ENCODE measurements at regions not wholly inside any gene's neighbourhood (a gene's known extent, or its start where the extent isn't known, plus 50 kb on each side); places are given as distances from the start of the nearest gene placed in this dataset.

DNA sequence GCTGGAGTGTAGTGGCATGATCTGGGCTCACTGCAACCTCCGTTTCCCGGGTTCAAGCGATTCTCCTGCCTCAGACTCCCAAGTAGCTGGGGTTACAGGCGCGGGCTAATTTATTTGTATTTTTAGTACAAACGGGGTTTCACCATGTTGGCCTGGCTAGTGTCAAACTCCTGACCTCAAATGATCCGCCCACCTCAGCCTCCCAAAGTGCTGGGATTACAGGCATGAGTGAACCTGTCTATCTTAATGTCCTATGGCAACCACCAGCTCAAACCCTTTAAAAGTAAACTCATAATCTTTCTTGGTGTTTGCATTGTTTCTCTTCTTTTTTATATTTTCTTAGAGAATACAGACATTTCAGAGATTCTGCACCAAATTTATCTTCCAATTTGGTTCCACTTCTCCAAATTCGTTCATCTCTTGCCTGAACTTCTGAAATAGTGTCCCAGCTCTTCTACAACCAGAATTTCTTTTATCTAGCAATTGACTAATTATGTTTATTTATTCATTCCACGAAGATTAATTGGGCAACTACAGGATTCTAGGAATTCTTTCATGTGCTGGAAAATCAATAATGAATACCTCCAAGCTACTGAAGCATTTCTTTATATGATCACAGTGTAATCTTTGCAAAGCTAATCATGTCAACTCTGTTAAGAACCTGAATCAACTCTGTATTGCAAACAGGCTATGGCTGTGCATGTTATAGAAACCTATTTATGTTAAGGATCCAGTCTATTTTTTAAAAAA is 60.0 kb upstream of the TYRP1 start:
- Histone ChIP-seq H3K4me1 (ENCODE audit: control insufficient read depth in 2 of 2, insufficient read depth in 2 of 2, low read length in 2 of 2) (no peaks in the 10 kb centered on the region), H3K36me3 (replicated peaks in 1 of 2; ENCODE audit: control extremely low read depth in 1 of 2, control insufficient read depth in 1 of 2, extremely low read depth in 1 of 2, insufficient read depth in 2 of 2, low read length in 1 of 2) (no peaks in the 10 kb centered on the region), H3K27ac (ENCODE audit: low read length in 2 of 2) (no peak overlapping the region), H3K9ac (ENCODE audit: low read length) (no peak overlapping the region), H3K79me2 (ENCODE audit: control insufficient read depth, insufficient read depth, low read length) (no peaks in the 10 kb centered on the region), H3K4me3 (ENCODE audit: control extremely low read depth in 1 of 5, extremely low read depth in 1 of 5, insufficient read depth in 1 of 5, low read depth in 2 of 5, low read length in 4 of 5) (no peak overlapping the region), H2AFZ (ENCODE audit: insufficient read depth, low read depth, low read length, poor library complexity, severe bottlenecking) (no peak overlapping the region), H3K27me3 (replicated peaks in 1 of 4; ENCODE audit: control extremely low read depth in 1 of 4, control insufficient read depth in 3 of 4, insufficient read depth in 4 of 4, low read length in 3 of 4) (no peaks in the 10 kb centered on the region), H4K20me1 (ENCODE audit: control insufficient read depth, insufficient read depth, low read length, poor library complexity, severe bottlenecking) (no peaks in the 10 kb centered on the region), H3K9me3 (ENCODE audit: control extremely low read depth in 1 of 3, control insufficient read depth in 2 of 3, insufficient read depth in 1 of 3, low read length in 2 of 3) (no peaks in the 10 kb centered on the region), H3K4me2 (replicated peaks; ENCODE audit: low read depth, low read length, poor library complexity, severe bottlenecking) (no peak overlapping the region)
- 88% methylated on average over 5 of the region's 9 CpGs for WGBS (ENCODE audit: insufficient coverage)
- no peaks in the 10 kb centered on the region for H3K4me1 Mint-ChIP-seq
- no peak for DNase-seq
- peaks cover 7% of the 10 kb centered on the region for H3K9me3 Mint-ChIP-seq (ENCODE audit: insufficient read depth)
- H3K27me3 Mint-ChIP-seq, result no peaks in the 10 kb centered on the region
- intact Hi-C loops (cut with micrococcal nuclease), result no loop called here
- no peak overlapping the region for H3K27ac Mint-ChIP-seq
- ATAC-seq (ENCODE audit: low read depth), result no peak
- no peak overlapping the region for H3K4me3 Mint-ChIP-seq
- TF ChIP-seq EZH2 (IDR thresholded peaks at IDR 0.05; ENCODE audit: borderline replicate concordance, insufficient read depth, low read depth, low read length, poor library complexity, severe bottlenecking), result no peak
- TF ChIP-seq, protein P1, sequence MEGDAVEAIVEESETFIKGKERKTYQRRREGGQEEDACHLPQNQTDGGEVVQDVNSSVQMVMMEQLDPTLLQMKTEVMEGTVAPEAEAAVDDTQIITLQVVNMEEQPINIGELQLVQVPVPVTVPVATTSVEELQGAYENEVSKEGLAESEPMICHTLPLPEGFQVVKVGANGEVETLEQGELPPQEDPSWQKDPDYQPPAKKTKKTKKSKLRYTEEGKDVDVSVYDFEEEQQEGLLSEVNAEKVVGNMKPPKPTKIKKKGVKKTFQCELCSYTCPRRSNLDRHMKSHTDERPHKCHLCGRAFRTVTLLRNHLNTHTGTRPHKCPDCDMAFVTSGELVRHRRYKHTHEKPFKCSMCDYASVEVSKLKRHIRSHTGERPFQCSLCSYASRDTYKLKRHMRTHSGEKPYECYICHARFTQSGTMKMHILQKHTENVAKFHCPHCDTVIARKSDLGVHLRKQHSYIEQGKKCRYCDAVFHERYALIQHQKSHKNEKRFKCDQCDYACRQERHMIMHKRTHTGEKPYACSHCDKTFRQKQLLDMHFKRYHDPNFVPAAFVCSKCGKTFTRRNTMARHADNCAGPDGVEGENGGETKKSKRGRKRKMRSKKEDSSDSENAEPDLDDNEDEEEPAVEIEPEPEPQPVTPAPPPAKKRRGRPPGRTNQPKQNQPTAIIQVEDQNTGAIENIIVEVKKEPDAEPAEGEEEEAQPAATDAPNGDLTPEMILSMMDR (IDR thresholded peaks at IDR 0.05), result no peak
- ChIA-PET POLR2A (no interaction called here), CTCF (no interaction called here)

DNA sequence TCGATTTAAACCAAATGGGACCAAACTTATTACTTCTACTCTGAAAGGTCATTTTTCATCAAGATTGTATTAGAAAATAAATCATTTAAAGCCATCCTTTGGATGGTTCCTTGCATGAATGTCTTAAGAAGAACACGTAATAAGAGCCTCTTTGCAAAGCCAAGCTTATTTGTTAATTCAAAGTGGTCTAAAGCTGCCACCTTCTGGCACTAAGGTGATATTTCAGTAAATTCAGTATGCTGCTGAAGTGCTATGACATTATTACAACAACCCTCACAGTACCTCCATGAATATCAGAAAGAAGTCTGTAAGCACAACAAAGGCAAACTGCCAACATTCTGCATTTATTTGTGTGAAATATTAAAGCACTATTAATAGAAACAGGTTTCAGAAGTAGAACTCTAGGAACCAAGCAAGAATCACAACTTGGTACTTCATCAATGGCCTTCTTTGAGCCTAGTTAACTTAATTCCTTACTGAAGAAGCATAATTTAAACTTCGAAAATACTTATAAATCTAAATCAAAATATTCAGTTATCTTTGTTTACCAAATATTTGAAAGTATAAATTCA is 53.1 kb upstream of the TYRP1 start:
- H3K27me3 ChIP-seq (replicated peaks in 1 of 4; ENCODE audit: control extremely low read depth in 1 of 4, control insufficient read depth in 3 of 4, insufficient read depth in 4 of 4, low read length in 3 of 4), result no peaks in the 10 kb centered on the region
- H2AFZ ChIP-seq (ENCODE audit: insufficient read depth, low read depth, low read length, poor library complexity, severe bottlenecking), result no peak overlapping the region
- Mint-ChIP-seq H3K27me3 (no peaks in the 10 kb centered on the region), H3K27ac (no peak overlapping the region), H3K4me1 (no peaks in the 10 kb centered on the region), H3K4me3 (no peak overlapping the region), H3K9me3 (ENCODE audit: insufficient read depth) (peaks cover 3% of the 10 kb centered on the region)
- H3K9ac ChIP-seq (ENCODE audit: low read length), result no peak overlapping the region
- DNase-seq (no peak), ATAC-seq (ENCODE audit: low read depth) (no peak)
- H3K36me3 ChIP-seq (replicated peaks in 1 of 2; ENCODE audit: control extremely low read depth in 1 of 2, control insufficient read depth in 1 of 2, extremely low read depth in 1 of 2, insufficient read depth in 2 of 2, low read length in 1 of 2), result no peaks in the 10 kb centered on the region
- no peaks in the 10 kb centered on the region for H3K4me1 ChIP-seq (ENCODE audit: control insufficient read depth in 2 of 2, insufficient read depth in 2 of 2, low read length in 2 of 2)
- H4K20me1 ChIP-seq (ENCODE audit: control insufficient read depth, insufficient read depth, low read length, poor library complexity, severe bottlenecking), result no peaks in the 10 kb centered on the region
- H3K79me2 ChIP-seq (ENCODE audit: control insufficient read depth, insufficient read depth, low read length), result no peaks in the 10 kb centered on the region
- H3K9me3 ChIP-seq (ENCODE audit: control extremely low read depth in 1 of 3, control insufficient read depth in 2 of 3, insufficient read depth in 1 of 3, low read length in 2 of 3), result no peaks in the 10 kb centered on the region
- no CpG with 5 or more reads among the region's 3 CpGs for WGBS (ENCODE audit: insufficient coverage)
- no peak overlapping the region for H3K4me3 ChIP-seq (ENCODE audit: control extremely low read depth in 1 of 5, extremely low read depth in 1 of 5, insufficient read depth in 1 of 5, low read depth in 2 of 5, low read length in 4 of 5)
- ChIA-PET POLR2A (no interaction called here), CTCF (no interaction called here)
- TF ChIP-seq, protein P1 (IDR thresholded peaks at IDR 0.05), result no peak
- no peak for TF ChIP-seq EZH2 (IDR thresholded peaks at IDR 0.05; ENCODE audit: borderline replicate concordance, insufficient read depth, low read depth, low read length, poor library complexity, severe bottlenecking)
- H3K27ac ChIP-seq (ENCODE audit: low read length in 2 of 2), result no peak overlapping the region
- H3K4me2 ChIP-seq (replicated peaks; ENCODE audit: low read depth, low read length, poor library complexity, severe bottlenecking), result no peak overlapping the region
- intact Hi-C loops (cut with micrococcal nuclease), result no loop called here

Data from B cell (primary cell).